ENCODE measurements at regions not wholly inside any gene's neighbourhood (a gene's known extent, or its start where the extent isn't known, plus 50 kb on each side); places are given as distances from the start of the nearest gene placed in this dataset.

DNA sequence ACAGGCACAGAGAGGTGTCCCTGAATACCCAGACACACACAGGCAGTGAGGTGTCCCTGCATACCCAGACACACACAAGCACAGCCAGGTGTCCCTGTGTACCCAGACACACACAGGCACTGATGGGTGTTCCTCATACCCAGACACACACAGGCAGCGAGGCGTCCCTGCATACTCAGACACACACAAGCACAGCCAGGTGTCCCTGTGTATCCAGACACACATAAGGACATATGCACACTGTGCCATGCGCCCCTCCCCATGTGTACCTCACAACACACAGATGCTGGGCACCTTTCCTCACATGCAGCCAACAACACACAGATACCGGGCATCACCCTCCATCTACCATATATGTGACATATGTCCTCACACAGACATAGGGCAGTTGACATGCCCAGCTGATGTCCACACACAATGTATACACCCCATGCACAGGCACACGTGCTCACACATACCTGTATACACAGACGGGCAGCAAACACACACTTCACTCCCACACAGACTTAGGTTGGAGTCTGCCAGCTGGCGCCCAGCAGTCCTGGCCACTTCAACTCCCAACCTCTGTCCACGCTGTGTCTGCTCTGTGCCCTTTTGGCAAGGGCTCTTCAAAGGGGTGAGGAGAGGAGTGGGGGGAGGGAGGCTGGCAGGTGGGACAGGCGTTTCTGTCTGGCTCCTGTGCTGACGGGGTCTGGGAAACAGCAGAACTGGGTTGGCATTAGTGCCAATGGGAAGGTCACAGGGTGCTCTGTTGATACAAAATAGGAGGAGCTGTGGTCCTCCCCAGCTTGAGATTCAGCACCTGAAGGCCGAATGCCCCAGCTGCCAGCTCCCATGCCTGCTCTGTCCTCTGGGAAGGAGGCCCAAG lies 69.4 kb upstream of the ALX4 start:
- Histone ChIP-seq H4K20me1 (ENCODE audit: insufficient read depth, low read length) (no peaks in the 10 kb centered on the region), H3K27ac (ENCODE audit: low read depth, low read length) (no peak overlapping the region), H3K9me3 (ENCODE audit: insufficient read depth, low read depth, low read length) (no peaks in the 10 kb centered on the region), H2AFZ (ENCODE audit: low read depth, low read length) (no peak overlapping the region), H3K36me3 (ENCODE audit: insufficient read depth, low read length) (no peaks in the 10 kb centered on the region), H3K4me3 (ENCODE audit: insufficient read depth, low read depth, low read length) (no peak overlapping the region), H3K79me2 (ENCODE audit: insufficient read depth, low read length) (no peaks in the 10 kb centered on the region), H3K4me2 (ENCODE audit: low read length) (no peak overlapping the region), H3K27me3 (ENCODE audit: insufficient read depth, low read length) (no peaks in the 10 kb centered on the region), H3K9ac (ENCODE audit: low read length) (no peak overlapping the region), H3K4me1 (ENCODE audit: insufficient read depth, low read length) (no peaks in the 10 kb centered on the region)
- Mint-ChIP-seq H3K27me3 (ENCODE audit: low read depth, unreplicated experiment) (peaks cover 63% of the 10 kb centered on the region), H3K27ac (ENCODE audit: unreplicated experiment) (no peak overlapping the region), H3K9me3 (ENCODE audit: unreplicated experiment) (peaks cover 4% of the 10 kb centered on the region), H3K36me3 (ENCODE audit: low read depth, unreplicated experiment) (peaks cover 2% of the 10 kb centered on the region), H3K4me1 (ENCODE audit: low read depth, unreplicated experiment) (no peaks in the 10 kb centered on the region), H3K4me3 (ENCODE audit: unreplicated experiment) (no peak overlapping the region)
- FAIRE-seq (no peak), DNase-seq (ENCODE audit: low read depth) (no peak)
- TF ChIP-seq EZH2 (IDR thresholded peaks at IDR 0.05; ENCODE audit: insufficient read depth, low read length): no peak
- TF ChIP-seq, protein P1, sequence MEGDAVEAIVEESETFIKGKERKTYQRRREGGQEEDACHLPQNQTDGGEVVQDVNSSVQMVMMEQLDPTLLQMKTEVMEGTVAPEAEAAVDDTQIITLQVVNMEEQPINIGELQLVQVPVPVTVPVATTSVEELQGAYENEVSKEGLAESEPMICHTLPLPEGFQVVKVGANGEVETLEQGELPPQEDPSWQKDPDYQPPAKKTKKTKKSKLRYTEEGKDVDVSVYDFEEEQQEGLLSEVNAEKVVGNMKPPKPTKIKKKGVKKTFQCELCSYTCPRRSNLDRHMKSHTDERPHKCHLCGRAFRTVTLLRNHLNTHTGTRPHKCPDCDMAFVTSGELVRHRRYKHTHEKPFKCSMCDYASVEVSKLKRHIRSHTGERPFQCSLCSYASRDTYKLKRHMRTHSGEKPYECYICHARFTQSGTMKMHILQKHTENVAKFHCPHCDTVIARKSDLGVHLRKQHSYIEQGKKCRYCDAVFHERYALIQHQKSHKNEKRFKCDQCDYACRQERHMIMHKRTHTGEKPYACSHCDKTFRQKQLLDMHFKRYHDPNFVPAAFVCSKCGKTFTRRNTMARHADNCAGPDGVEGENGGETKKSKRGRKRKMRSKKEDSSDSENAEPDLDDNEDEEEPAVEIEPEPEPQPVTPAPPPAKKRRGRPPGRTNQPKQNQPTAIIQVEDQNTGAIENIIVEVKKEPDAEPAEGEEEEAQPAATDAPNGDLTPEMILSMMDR (IDR thresholded peaks at IDR 0.05; ENCODE audit: insufficient read depth, low read depth, low read length): no peak

DNA sequence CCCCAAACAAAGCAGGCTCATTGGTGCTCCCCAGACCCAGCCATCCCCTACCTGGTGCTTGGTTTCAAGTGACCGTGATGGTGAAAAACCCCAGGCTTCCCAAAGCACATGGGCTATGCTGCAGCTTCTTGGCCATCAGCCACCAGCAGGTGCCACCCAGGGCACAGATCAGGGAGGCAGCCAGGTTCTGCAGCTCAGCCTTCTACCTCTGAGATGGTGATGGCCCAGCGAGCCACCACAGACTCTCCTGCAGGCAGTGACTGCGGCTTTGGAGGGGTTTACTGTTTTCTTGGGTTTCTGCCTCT lies 70.0 kb upstream of the ALX4 start:
- DNase-seq (ENCODE audit: low read depth) (no peak), FAIRE-seq (no peak)
- H3K9me3 Mint-ChIP-seq (ENCODE audit: unreplicated experiment): peaks cover 4% of the 10 kb centered on the region
- H3K36me3 Mint-ChIP-seq (ENCODE audit: low read depth, unreplicated experiment): peaks cover 2% of the 10 kb centered on the region
- no peak overlapping the region for H3K4me3 Mint-ChIP-seq (ENCODE audit: unreplicated experiment)
- no peaks in the 10 kb centered on the region for H3K4me1 Mint-ChIP-seq (ENCODE audit: low read depth, unreplicated experiment)
- Histone ChIP-seq H3K36me3 (ENCODE audit: insufficient read depth, low read length) (no peaks in the 10 kb centered on the region), H3K27ac (ENCODE audit: low read depth, low read length) (no peak overlapping the region), H3K79me2 (ENCODE audit: insufficient read depth, low read length) (no peaks in the 10 kb centered on the region), H2AFZ (ENCODE audit: low read depth, low read length) (no peak overlapping the region), H4K20me1 (ENCODE audit: insufficient read depth, low read length) (no peaks in the 10 kb centered on the region), H3K9ac (ENCODE audit: low read length) (no peak overlapping the region), H3K4me2 (ENCODE audit: low read length) (no peak overlapping the region), H3K4me3 (ENCODE audit: insufficient read depth, low read depth, low read length) (no peak overlapping the region), H3K27me3 (ENCODE audit: insufficient read depth, low read length) (no peaks in the 10 kb centered on the region), H3K9me3 (ENCODE audit: insufficient read depth, low read depth, low read length) (no peaks in the 10 kb centered on the region), H3K4me1 (ENCODE audit: insufficient read depth, low read length) (no peaks in the 10 kb centered on the region)
- peaks cover 60% of the 10 kb centered on the region for H3K27me3 Mint-ChIP-seq (ENCODE audit: low read depth, unreplicated experiment)
- H3K27ac Mint-ChIP-seq (ENCODE audit: unreplicated experiment): no peak overlapping the region
- TF ChIP-seq, protein P1 (IDR thresholded peaks at IDR 0.05; ENCODE audit: insufficient read depth, low read depth, low read length): no peak
- TF ChIP-seq EZH2 (IDR thresholded peaks at IDR 0.05; ENCODE audit: insufficient read depth, low read length): no peak

DNA sequence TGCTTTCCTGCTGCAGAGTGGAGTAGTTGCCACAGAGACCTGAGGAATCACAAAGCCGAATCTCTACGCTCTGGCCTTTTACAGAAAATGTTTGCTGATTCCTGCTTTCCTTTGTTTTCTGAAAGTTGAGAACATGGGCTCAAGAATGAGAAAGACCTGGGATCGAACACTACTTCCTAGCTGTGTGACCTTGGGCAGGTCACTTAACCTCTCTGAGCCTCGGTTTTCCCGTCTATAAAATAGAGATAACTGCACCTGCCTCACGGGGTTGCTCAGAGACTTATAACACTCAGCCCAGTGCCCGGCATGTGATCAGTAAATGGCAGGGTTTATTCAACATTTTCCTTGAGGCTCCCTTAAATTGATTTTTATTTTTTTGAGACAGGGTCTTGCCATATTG lies 70.9 kb upstream of the ALX4 start:
- H3K4me3 ChIP-seq (ENCODE audit: insufficient read depth, low read depth, low read length): no peak overlapping the region
- no peak for FAIRE-seq
- H3K27ac ChIP-seq (ENCODE audit: low read depth, low read length): no peak overlapping the region
- no peak for DNase-seq (ENCODE audit: low read depth)
- H4K20me1 ChIP-seq (ENCODE audit: insufficient read depth, low read length): no peaks in the 10 kb centered on the region
- Mint-ChIP-seq H3K4me1 (ENCODE audit: low read depth, unreplicated experiment) (no peaks in the 10 kb centered on the region), H3K27ac (ENCODE audit: unreplicated experiment) (no peak overlapping the region), H3K4me3 (ENCODE audit: unreplicated experiment) (no peak overlapping the region), H3K27me3 (ENCODE audit: low read depth, unreplicated experiment) (peaks cover 66% of the 10 kb centered on the region), H3K9me3 (ENCODE audit: unreplicated experiment) (peaks cover 6% of the 10 kb centered on the region), H3K36me3 (ENCODE audit: low read depth, unreplicated experiment) (no peaks in the 10 kb centered on the region)
- H3K4me1 ChIP-seq (ENCODE audit: insufficient read depth, low read length): no peaks in the 10 kb centered on the region
- H3K9me3 ChIP-seq (ENCODE audit: insufficient read depth, low read depth, low read length): no peaks in the 10 kb centered on the region
- no peaks in the 10 kb centered on the region for H3K79me2 ChIP-seq (ENCODE audit: insufficient read depth, low read length)
- H3K27me3 ChIP-seq (ENCODE audit: insufficient read depth, low read length): no peaks in the 10 kb centered on the region
- no peak overlapping the region for H3K9ac ChIP-seq (ENCODE audit: low read length)
- no peaks in the 10 kb centered on the region for H3K36me3 ChIP-seq (ENCODE audit: insufficient read depth, low read length)
- H2AFZ ChIP-seq (ENCODE audit: low read depth, low read length): no peak overlapping the region
- no peak overlapping the region for H3K4me2 ChIP-seq (ENCODE audit: low read length)
- no peak for TF ChIP-seq EZH2 (IDR thresholded peaks at IDR 0.05; ENCODE audit: insufficient read depth, low read length)
- TF ChIP-seq, protein P1 (IDR thresholded peaks at IDR 0.05; ENCODE audit: insufficient read depth, low read depth, low read length): no peak

All from astrocyte (in vitro differentiated cells and primary cell).